ENCODE measurements at regions not wholly inside any gene's neighbourhood (a gene's known extent, or its start where the extent isn't known, plus 50 kb on each side); places are given as distances from the start of the nearest gene placed in this dataset.
"Not testable (repeated sequence)": the region's sequence is repeated elsewhere in the genome, so short reads cannot be mapped to it uniquely, and the experiment has no call there.

- no CpG with 5 or more reads among the region's 5 CpGs for WGBS (ENCODE audit: insufficient coverage)
- Histone ChIP-seq H3K27me3 (ENCODE audit: control insufficient read depth, insufficient read depth, low read length) (no peaks in the 10 kb centered on the region), H3K9me3 (ENCODE audit: control insufficient read depth, insufficient read depth, low read length) (no peaks in the 10 kb centered on the region), H3K36me3 (ENCODE audit: control insufficient read depth, insufficient read depth, low read length) (no peaks in the 10 kb centered on the region), H3K4me1 (ENCODE audit: control insufficient read depth, insufficient read depth, low read length) (no peaks in the 10 kb centered on the region), H3K4me3 (ENCODE audit: low read depth, low read length) (no peak overlapping the region), H3K27ac (ENCODE audit: low read depth, low read length) (no peak overlapping the region)
- no peak for DNase-seq (ENCODE audit: low read depth in 4 of 6, low spot score in 6 of 6)
Observed at GRCh38 chrY:18951019-18951418, 177.5 kb upstream of the HSFY2 start.

GRCh38 chrY:18936831-18937230 lies 163.3 kb upstream of the HSFY2 start:
- Histone ChIP-seq H3K4me1 (ENCODE audit: control insufficient read depth, insufficient read depth, low read length) (no peaks in the 10 kb centered on the region), H3K27me3 (ENCODE audit: control insufficient read depth, insufficient read depth, low read length) (no peaks in the 10 kb centered on the region), H3K4me3 (ENCODE audit: low read depth, low read length) (no peak overlapping the region), H3K36me3 (ENCODE audit: control insufficient read depth, insufficient read depth, low read length) (no peaks in the 10 kb centered on the region), H3K27ac (ENCODE audit: low read depth, low read length) (no peak overlapping the region), H3K9me3 (ENCODE audit: control insufficient read depth, insufficient read depth, low read length) (no peaks in the 10 kb centered on the region)
- no peak for DNase-seq (ENCODE audit: low read depth in 4 of 6, low spot score in 6 of 6)

DNA sequence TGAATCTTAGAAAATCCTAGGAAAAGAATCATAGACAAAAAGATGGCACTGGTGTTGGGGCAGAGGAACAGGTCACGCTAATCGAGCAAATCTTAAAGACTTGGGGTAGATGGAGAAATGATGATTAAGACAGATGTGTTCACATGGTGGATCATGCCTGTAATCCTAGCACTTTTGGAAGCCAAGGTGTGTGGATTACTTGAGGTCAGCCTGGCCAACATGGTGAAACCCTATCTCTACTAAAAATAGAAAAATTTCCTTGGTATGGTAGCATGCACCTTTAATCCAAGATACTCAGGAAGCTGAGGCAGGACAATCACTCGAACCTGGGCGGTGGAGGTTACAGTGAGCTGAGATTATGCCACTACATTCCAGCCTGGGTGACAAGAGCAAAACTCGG lies 145.7 kb upstream of the HSFY2 start:
- H3K27me3 ChIP-seq (ENCODE audit: control insufficient read depth, insufficient read depth, low read length), result no peaks in the 10 kb centered on the region
- no peaks in the 10 kb centered on the region for H3K4me1 ChIP-seq (ENCODE audit: control insufficient read depth, insufficient read depth, low read length)
- no CpG with 5 or more reads among the region's 5 CpGs for WGBS (ENCODE audit: insufficient coverage)
- H3K36me3 ChIP-seq (ENCODE audit: control insufficient read depth, insufficient read depth, low read length), result no peaks in the 10 kb centered on the region
- H3K4me3 ChIP-seq (ENCODE audit: low read depth, low read length), result no peak overlapping the region
- DNase-seq (ENCODE audit: low read depth in 4 of 6, low spot score in 6 of 6), result no peak
- no peaks in the 10 kb centered on the region for H3K9me3 ChIP-seq (ENCODE audit: control insufficient read depth, insufficient read depth, low read length)
- no peak overlapping the region for H3K27ac ChIP-seq (ENCODE audit: low read depth, low read length)

DNA sequence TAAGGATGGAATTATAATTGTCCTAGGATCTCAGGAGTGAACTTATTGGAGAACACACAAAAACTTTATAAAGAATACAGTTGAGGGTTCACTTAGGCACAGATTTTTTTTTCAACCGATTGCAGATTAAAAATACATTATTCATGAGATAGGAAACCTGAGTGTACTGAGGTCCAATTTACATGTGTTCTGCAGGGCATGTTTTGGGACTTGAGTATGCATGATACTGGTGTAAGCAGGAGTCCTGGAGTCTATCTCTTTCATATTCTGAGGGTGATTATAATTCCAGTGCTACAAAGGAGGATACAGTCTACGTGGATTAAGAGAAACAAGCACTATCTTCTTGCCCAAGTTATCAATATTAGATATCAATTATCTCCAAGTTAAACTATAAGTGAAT lies 139.3 kb upstream of the HSFY2 start:
- no peak for DNase-seq (ENCODE audit: low read depth in 4 of 6, low spot score in 6 of 6)
- Histone ChIP-seq H3K9me3 (ENCODE audit: control insufficient read depth, insufficient read depth, low read length) (no peaks in the 10 kb centered on the region), H3K27ac (ENCODE audit: low read depth, low read length) (no peak overlapping the region), H3K4me1 (ENCODE audit: control insufficient read depth, insufficient read depth, low read length) (no peaks in the 10 kb centered on the region), H3K4me3 (ENCODE audit: low read depth, low read length) (no peak overlapping the region), H3K27me3 (ENCODE audit: control insufficient read depth, insufficient read depth, low read length) (no peaks in the 10 kb centered on the region), H3K36me3 (ENCODE audit: control insufficient read depth, insufficient read depth, low read length) (no peaks in the 10 kb centered on the region)
- no CpG with 5 or more reads among the region's 2 CpGs for WGBS (ENCODE audit: insufficient coverage)

GRCh38 chrY:18909846-18910245 lies 136.3 kb upstream of the HSFY2 start:
- H3K27me3 ChIP-seq (ENCODE audit: control insufficient read depth, insufficient read depth, low read length), result no peaks in the 10 kb centered on the region
- H3K9me3 ChIP-seq (ENCODE audit: control insufficient read depth, insufficient read depth, low read length), result no peaks in the 10 kb centered on the region
- no peak overlapping the region for H3K4me3 ChIP-seq (ENCODE audit: low read depth, low read length)
- no peak for DNase-seq (ENCODE audit: low read depth in 4 of 6, low spot score in 6 of 6)
- no CpG with 5 or more reads among the region's 1 CpG for WGBS (ENCODE audit: insufficient coverage)
- no peaks in the 10 kb centered on the region for H3K36me3 ChIP-seq (ENCODE audit: control insufficient read depth, insufficient read depth, low read length)
- H3K4me1 ChIP-seq (ENCODE audit: control insufficient read depth, insufficient read depth, low read length), result no peaks in the 10 kb centered on the region
- no peak overlapping the region for H3K27ac ChIP-seq (ENCODE audit: low read depth, low read length)

DNA sequence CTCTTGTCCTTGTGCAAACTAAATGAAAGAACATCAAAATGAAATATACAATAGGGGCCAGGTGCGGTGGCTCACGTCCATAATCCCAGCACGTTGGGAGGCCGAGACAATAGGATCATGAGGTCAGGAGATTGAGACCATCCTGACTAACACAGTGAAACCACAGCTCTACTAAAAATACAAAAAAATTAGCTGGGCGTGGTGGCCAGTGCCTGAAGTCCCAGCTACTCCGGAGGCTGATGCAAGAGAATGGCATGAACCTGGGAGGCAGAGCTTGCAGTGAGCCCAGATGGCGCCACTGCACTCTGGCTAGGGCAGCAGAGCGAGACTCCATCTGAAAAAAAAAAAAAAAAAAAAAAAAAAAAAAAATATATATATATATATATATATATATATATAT lies 132.7 kb upstream of the HSFY2 start:
- not testable (repeated sequence) for DNase-seq (ENCODE audit: low read depth in 4 of 6, low spot score in 6 of 6); H3K4me3 ChIP-seq (ENCODE audit: low read depth, low read length); H3K27ac ChIP-seq (ENCODE audit: low read depth, low read length); H3K4me1 ChIP-seq (ENCODE audit: control insufficient read depth, insufficient read depth, low read length); H3K9me3 ChIP-seq (ENCODE audit: control insufficient read depth, insufficient read depth, low read length); H3K36me3 ChIP-seq (ENCODE audit: control insufficient read depth, insufficient read depth, low read length); H3K27me3 ChIP-seq (ENCODE audit: control insufficient read depth, insufficient read depth, low read length)
- WGBS (ENCODE audit: insufficient coverage), result no CpG with 5 or more reads among the region's 8 CpGs

DNA sequence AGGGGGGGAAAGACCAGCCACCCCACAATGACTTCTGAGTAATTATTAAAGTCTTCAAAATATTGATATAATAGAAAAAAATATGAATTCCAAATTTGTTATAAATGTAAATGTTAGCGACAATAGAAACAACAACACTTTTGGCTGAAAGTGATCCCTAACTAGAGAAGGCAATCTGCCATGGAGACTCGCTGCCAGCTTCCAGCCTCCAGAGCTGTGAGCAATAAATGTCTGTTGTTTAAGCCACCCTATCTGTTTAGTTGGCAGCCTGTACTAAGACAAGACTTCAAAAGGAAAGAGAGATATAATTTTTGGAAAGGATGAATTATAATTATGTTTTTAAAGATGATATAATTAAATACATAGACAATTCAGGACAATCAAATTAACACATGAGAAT lies 130.8 kb upstream of the HSFY2 start:
- no peak overlapping the region for H3K4me3 ChIP-seq (ENCODE audit: low read depth, low read length)
- H3K27me3 ChIP-seq (ENCODE audit: control insufficient read depth, insufficient read depth, low read length), result no peaks in the 10 kb centered on the region
- no peak overlapping the region for H3K27ac ChIP-seq (ENCODE audit: low read depth, low read length)
- no peaks in the 10 kb centered on the region for H3K4me1 ChIP-seq (ENCODE audit: control insufficient read depth, insufficient read depth, low read length)
- peak in 2 of 6 donors; percentile 2 to 22 for DNase-seq (ENCODE audit: low read depth in 4 of 6, low spot score in 6 of 6)
- no peaks in the 10 kb centered on the region for H3K9me3 ChIP-seq (ENCODE audit: control insufficient read depth, insufficient read depth, low read length)
- WGBS (ENCODE audit: insufficient coverage), result no CpG with 5 or more reads among the region's 2 CpGs
- no peaks in the 10 kb centered on the region for H3K36me3 ChIP-seq (ENCODE audit: control insufficient read depth, insufficient read depth, low read length)

GRCh38 chrY:18891994-18892393 lies 118.5 kb upstream of the HSFY2 start:
- Histone ChIP-seq H3K4me1 (ENCODE audit: control insufficient read depth, insufficient read depth, low read length) (no peaks in the 10 kb centered on the region), H3K27me3 (ENCODE audit: control insufficient read depth, insufficient read depth, low read length) (no peaks in the 10 kb centered on the region), H3K27ac (ENCODE audit: low read depth, low read length) (no peak overlapping the region), H3K9me3 (ENCODE audit: control insufficient read depth, insufficient read depth, low read length) (no peaks in the 10 kb centered on the region), H3K4me3 (ENCODE audit: low read depth, low read length) (no peak overlapping the region), H3K36me3 (ENCODE audit: control insufficient read depth, insufficient read depth, low read length) (no peaks in the 10 kb centered on the region)
- no peak for DNase-seq (ENCODE audit: low read depth in 4 of 6, low spot score in 6 of 6)
- no CpG with 5 or more reads among the region's 4 CpGs for WGBS (ENCODE audit: insufficient coverage)

DNA sequence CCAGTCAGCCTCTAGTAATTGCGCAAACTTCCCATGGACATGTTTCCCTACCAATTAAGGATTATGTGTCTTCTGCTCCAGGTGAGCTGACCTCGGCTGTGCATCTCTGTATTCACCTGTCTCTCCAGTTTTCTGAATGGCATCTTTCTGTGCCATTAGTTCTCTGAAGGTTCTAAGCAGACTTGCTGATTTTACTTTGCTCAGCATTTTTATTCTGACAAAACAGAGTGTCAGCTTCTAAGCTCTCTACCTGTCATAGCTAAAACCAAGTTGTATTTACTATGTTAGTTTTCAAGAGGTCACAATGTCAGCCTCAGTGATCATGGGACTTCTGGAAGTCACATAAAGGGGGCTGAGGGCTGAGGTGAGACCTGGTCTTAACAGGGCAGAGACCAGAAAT lies 116.0 kb upstream of the HSFY2 start:
- Histone ChIP-seq H3K4me3 (ENCODE audit: low read depth, low read length) (no peak overlapping the region), H3K27ac (ENCODE audit: low read depth, low read length) (no peak overlapping the region), H3K27me3 (ENCODE audit: control insufficient read depth, insufficient read depth, low read length) (no peaks in the 10 kb centered on the region), H3K36me3 (ENCODE audit: control insufficient read depth, insufficient read depth, low read length) (no peaks in the 10 kb centered on the region), H3K4me1 (ENCODE audit: control insufficient read depth, insufficient read depth, low read length) (no peaks in the 10 kb centered on the region), H3K9me3 (ENCODE audit: control insufficient read depth, insufficient read depth, low read length) (no peaks in the 10 kb centered on the region)
- no CpG with 5 or more reads among the region's 2 CpGs for WGBS (ENCODE audit: insufficient coverage)
- no peak for DNase-seq (ENCODE audit: low read depth in 4 of 6, low spot score in 6 of 6)

- DNase-seq (ENCODE audit: low read depth in 4 of 6, low spot score in 6 of 6), result no peak
- Histone ChIP-seq H3K27me3 (ENCODE audit: control insufficient read depth, insufficient read depth, low read length) (no peaks in the 10 kb centered on the region), H3K36me3 (ENCODE audit: control insufficient read depth, insufficient read depth, low read length) (no peaks in the 10 kb centered on the region), H3K4me3 (ENCODE audit: low read depth, low read length) (no peak overlapping the region), H3K9me3 (ENCODE audit: control insufficient read depth, insufficient read depth, low read length) (no peaks in the 10 kb centered on the region), H3K27ac (ENCODE audit: low read depth, low read length) (no peak overlapping the region), H3K4me1 (ENCODE audit: control insufficient read depth, insufficient read depth, low read length) (no peaks in the 10 kb centered on the region)
- WGBS (ENCODE audit: insufficient coverage), result no CpG with 5 or more reads among the region's 2 CpGs
Observed at GRCh38 chrY:18884748-18885147, 111.2 kb upstream of the HSFY2 start.

GRCh38 chrY:18869145-18869544 lies 95.6 kb upstream of the HSFY2 start:
- not testable (repeated sequence) for H3K36me3 ChIP-seq (ENCODE audit: control insufficient read depth, insufficient read depth, low read length); H3K9me3 ChIP-seq (ENCODE audit: control insufficient read depth, insufficient read depth, low read length); DNase-seq (ENCODE audit: low read depth in 4 of 6, low spot score in 6 of 6); H3K27ac ChIP-seq (ENCODE audit: low read depth, low read length); H3K4me1 ChIP-seq (ENCODE audit: control insufficient read depth, insufficient read depth, low read length); H3K27me3 ChIP-seq (ENCODE audit: control insufficient read depth, insufficient read depth, low read length); H3K4me3 ChIP-seq (ENCODE audit: low read depth, low read length)
- no CpG with 5 or more reads among the region's 6 CpGs for WGBS (ENCODE audit: insufficient coverage)
